Muscle of arm (tissue), 1 donor: ENCODE measurements at regions not wholly inside any gene's neighbourhood (a gene's known extent, or its start where the extent isn't known, plus 50 kb on each side); places are given as distances from the start of the nearest gene placed in this dataset.

Experiments
- DNase-seq: peaks from one replicate; pipeline ENCODE4 v3.0.0-alpha.2; 2013

- no peak for DNase-seq
These were observed 119.4 kb downstream of the MRPS6 start for GRCh38 chr21:34192646-34193285.

- no peak for DNase-seq
These were observed 122.0 kb downstream of the MRPS6 start for GRCh38 chr21:34195335-34195734.

- DNase-seq: no peak
These were observed 123.6 kb downstream of the MRPS6 start for GRCh38 chr21:34196996-34197395.

- DNase-seq: no peak
These were observed 124.2 kb downstream of the MRPS6 start for GRCh38 chr21:34197561-34197960.

- DNase-seq: no peak
These were observed 125.1 kb downstream of the MRPS6 start for GRCh38 chr21:34198231-34199120.

GRCh38 chr21:34199121-34199910 lies 125.9 kb downstream of the MRPS6 start:
- no peak for DNase-seq

- DNase-seq: no peak
These were observed 127.0 kb downstream of the MRPS6 start for GRCh38 chr21:34200288-34200905.

GRCh38 chr21:34201001-34201400 lies 127.6 kb downstream of the MRPS6 start:
- DNase-seq: no peak

- no peak for DNase-seq
These were observed 128.1 kb downstream of the MRPS6 start for GRCh38 chr21:34201481-34201858.

- no peak for DNase-seq
These were observed 129.4 kb downstream of the MRPS6 start for GRCh38 chr21:34202553-34203372.

- DNase-seq: no peak
These were observed 130.6 kb downstream of the MRPS6 start for GRCh38 chr21:34203851-34204420.

- no peak for DNase-seq
These were observed 131.4 kb downstream of the MRPS6 start for GRCh38 chr21:34204481-34205439.

GRCh38 chr21:34205811-34206571 lies 132.6 kb downstream of the MRPS6 start:
- no peak for DNase-seq

GRCh38 chr21:34213959-34214358 lies 140.6 kb downstream of the MRPS6 start:
- no peak for DNase-seq

- DNase-seq: no peak
These were observed 142.1 kb downstream of the MRPS6 start for GRCh38 chr21:34215501-34215900.

- DNase-seq: no peak
These were observed 142.7 kb downstream of the MRPS6 start for GRCh38 chr21:34215911-34216717.

- DNase-seq: no peak
These were observed 143.3 kb downstream of the MRPS6 start for GRCh38 chr21:34216718-34217032.

- DNase-seq: no peak
These were observed 143.9 kb downstream of the MRPS6 start for GRCh38 chr21:34217263-34217662.
